ENCODE measurements at regions not wholly inside any gene's neighbourhood (a gene's known extent, or its start where the extent isn't known, plus 50 kb on each side); places are given as distances from the start of the nearest gene placed in this dataset.

- ChIA-PET CTCF (interaction anchor here (0.9 to 6.4 kb wide), 8 partner anchors 10 to 359 kb away, joined by 3 to 49 read pairs (median 10); partner anchors contain the start of gene IRF4), POLR2A (no interaction called here)
- H4K20me1 ChIP-seq (ENCODE audit: control insufficient read depth, insufficient read depth, low read length, poor library complexity, severe bottlenecking): no peaks in the 10 kb centered on the region
- H3K27me3 ChIP-seq (replicated peaks in 1 of 4; ENCODE audit: control extremely low read depth in 1 of 4, control insufficient read depth in 3 of 4, insufficient read depth in 4 of 4, low read length in 3 of 4): no peaks in the 10 kb centered on the region
- TF ChIP-seq EZH2 (IDR thresholded peaks at IDR 0.05; ENCODE audit: borderline replicate concordance, insufficient read depth, low read depth, low read length, poor library complexity, severe bottlenecking): no peak
- H3K36me3 ChIP-seq (replicated peaks in 1 of 2; ENCODE audit: control extremely low read depth in 1 of 2, control insufficient read depth in 1 of 2, extremely low read depth in 1 of 2, insufficient read depth in 2 of 2, low read length in 1 of 2): no peaks in the 10 kb centered on the region
- no peak overlapping the region for H3K27ac ChIP-seq (ENCODE audit: low read length in 2 of 2)
- ATAC-seq (ENCODE audit: low read depth) (no peak), DNase-seq (no peak)
- no peaks in the 10 kb centered on the region for H3K27me3 Mint-ChIP-seq
- H3K9ac ChIP-seq (ENCODE audit: low read length): no peak overlapping the region
- H3K9me3 Mint-ChIP-seq (ENCODE audit: insufficient read depth): no peaks in the 10 kb centered on the region
- no peak overlapping the region for H3K4me2 ChIP-seq (replicated peaks; ENCODE audit: low read depth, low read length, poor library complexity, severe bottlenecking)
- H3K27ac Mint-ChIP-seq: no peak overlapping the region
- WGBS (ENCODE audit: insufficient coverage): 92% methylated on average over 11 of the region's 11 CpGs
- H3K9me3 ChIP-seq (ENCODE audit: control extremely low read depth in 1 of 3, control insufficient read depth in 2 of 3, insufficient read depth in 1 of 3, low read length in 2 of 3): no peaks in the 10 kb centered on the region
- peaks cover 45 to 62% of the 10 kb centered on the region in 2 donors for H3K4me1 ChIP-seq (ENCODE audit: control insufficient read depth in 2 of 2, insufficient read depth in 2 of 2, low read length in 2 of 2)
- no peak overlapping the region for H3K4me3 ChIP-seq (ENCODE audit: control extremely low read depth in 1 of 5, extremely low read depth in 1 of 5, insufficient read depth in 1 of 5, low read depth in 2 of 5, low read length in 4 of 5)
- intact Hi-C loops (cut with micrococcal nuclease): no loop called here
- H3K4me1 Mint-ChIP-seq: peaks cover 66% of the 10 kb centered on the region
- H3K4me3 Mint-ChIP-seq: no peak overlapping the region
- H2AFZ ChIP-seq (ENCODE audit: insufficient read depth, low read depth, low read length, poor library complexity, severe bottlenecking): no peak overlapping the region
- no peaks in the 10 kb centered on the region for H3K79me2 ChIP-seq (ENCODE audit: control insufficient read depth, insufficient read depth, low read length)
Observed at GRCh38 chr6:191487-192312, 100.6 kb upstream of the DUSP22 start.

GRCh38 chr6:192313-192664 lies 100.0 kb upstream of the DUSP22 start:
- no peaks in the 10 kb centered on the region for H3K9me3 Mint-ChIP-seq (ENCODE audit: insufficient read depth)
- no peak overlapping the region for H3K4me3 ChIP-seq (ENCODE audit: control extremely low read depth in 1 of 5, extremely low read depth in 1 of 5, insufficient read depth in 1 of 5, low read depth in 2 of 5, low read length in 4 of 5)
- peaks cover 60% of the 10 kb centered on the region for H3K4me1 Mint-ChIP-seq
- H3K9me3 ChIP-seq (ENCODE audit: control extremely low read depth in 1 of 3, control insufficient read depth in 2 of 3, insufficient read depth in 1 of 3, low read length in 2 of 3): no peaks in the 10 kb centered on the region
- H3K36me3 ChIP-seq (replicated peaks in 1 of 2; ENCODE audit: control extremely low read depth in 1 of 2, control insufficient read depth in 1 of 2, extremely low read depth in 1 of 2, insufficient read depth in 2 of 2, low read length in 1 of 2): no peaks in the 10 kb centered on the region
- TF ChIP-seq EZH2 (IDR thresholded peaks at IDR 0.05; ENCODE audit: borderline replicate concordance, insufficient read depth, low read depth, low read length, poor library complexity, severe bottlenecking) (no peak), CTCF (IDR thresholded peaks at IDR 0.05) (no peak)
- ATAC-seq (ENCODE audit: low read depth) (no peak), DNase-seq (no peak)
- H3K79me2 ChIP-seq (ENCODE audit: control insufficient read depth, insufficient read depth, low read length): no peaks in the 10 kb centered on the region
- no peak overlapping the region for H3K27ac ChIP-seq (ENCODE audit: low read length in 2 of 2)
- H3K27me3 Mint-ChIP-seq: no peaks in the 10 kb centered on the region
- H3K4me3 Mint-ChIP-seq: no peak overlapping the region
- peaks cover 39 to 57% of the 10 kb centered on the region in 2 donors for H3K4me1 ChIP-seq (ENCODE audit: control insufficient read depth in 2 of 2, insufficient read depth in 2 of 2, low read length in 2 of 2)
- POLR2A ChIA-PET: no interaction called here
- CTCF ChIA-PET: interaction anchor here (0.9 to 6.4 kb wide), 3 partner anchors 10 to 200 kb away, joined by 3 to 48 read pairs (median 5); partner anchors contain the start of gene IRF4
- H2AFZ ChIP-seq (ENCODE audit: insufficient read depth, low read depth, low read length, poor library complexity, severe bottlenecking): no peak overlapping the region
- no peaks in the 10 kb centered on the region for H4K20me1 ChIP-seq (ENCODE audit: control insufficient read depth, insufficient read depth, low read length, poor library complexity, severe bottlenecking)
- no peak overlapping the region for H3K27ac Mint-ChIP-seq
- no peak overlapping the region for H3K9ac ChIP-seq (ENCODE audit: low read length)
- H3K4me2 ChIP-seq (replicated peaks; ENCODE audit: low read depth, low read length, poor library complexity, severe bottlenecking): no peak overlapping the region
- no peaks in the 10 kb centered on the region for H3K27me3 ChIP-seq (replicated peaks in 1 of 4; ENCODE audit: control extremely low read depth in 1 of 4, control insufficient read depth in 3 of 4, insufficient read depth in 4 of 4, low read length in 3 of 4)
- intact Hi-C loops (cut with micrococcal nuclease): no loop called here
- WGBS (ENCODE audit: insufficient coverage): 96% methylated on average over 7 of the region's 9 CpGs

Measured in B cell (primary cell).